ENCODE measurements at regions not wholly inside any gene's neighbourhood (a gene's known extent, or its start where the extent isn't known, plus 50 kb on each side); places are given as distances from the start of the nearest gene placed in this dataset.

DNA sequence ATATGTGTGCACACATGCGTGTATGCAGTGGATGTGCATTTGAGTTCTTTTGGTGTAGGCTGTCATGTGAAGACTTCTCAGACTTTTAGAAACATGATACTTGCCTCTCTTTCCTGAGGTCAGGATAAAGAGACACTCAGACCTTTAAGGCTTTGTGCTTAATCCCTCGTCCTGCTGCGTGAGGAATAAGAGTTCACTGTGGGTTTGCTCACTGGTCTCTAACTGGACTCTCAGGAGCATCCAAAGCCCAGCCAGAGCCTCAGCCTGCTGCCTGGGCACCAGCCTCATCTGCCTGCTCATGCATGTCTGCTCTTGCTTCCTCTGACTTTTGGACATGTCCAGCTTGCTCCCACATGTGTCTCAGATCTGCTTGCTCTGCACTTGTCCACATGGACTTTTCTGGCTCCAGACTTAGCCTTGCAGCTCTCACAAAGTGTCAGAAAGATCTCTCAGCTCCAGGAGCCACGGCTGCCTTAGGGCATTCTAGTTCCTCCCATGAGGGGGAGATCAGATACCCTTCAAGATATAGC is 65.1 kb upstream of the ZNF366 start:
- TF ChIP-seq CTCF (IDR thresholded peaks at IDR 0.05; ENCODE audit: unreplicated experiment) = no peak
- Mint-ChIP-seq H3K9me3 (ENCODE audit: unreplicated experiment) (peaks cover 11% of the 10 kb centered on the region), H3K27me3 (ENCODE audit: unreplicated experiment) (no peaks in the 10 kb centered on the region), H3K4me1 (ENCODE audit: unreplicated experiment) (peaks cover 12% of the 10 kb centered on the region), H3K4me3 (ENCODE audit: unreplicated experiment) (no peak overlapping the region), H3K36me3 (ENCODE audit: low read depth, unreplicated experiment) (peaks cover 12% of the 10 kb centered on the region), H3K27ac (ENCODE audit: unreplicated experiment) (no peak overlapping the region)
- no peak for DNase-seq (ENCODE audit: low spot score)

DNA sequence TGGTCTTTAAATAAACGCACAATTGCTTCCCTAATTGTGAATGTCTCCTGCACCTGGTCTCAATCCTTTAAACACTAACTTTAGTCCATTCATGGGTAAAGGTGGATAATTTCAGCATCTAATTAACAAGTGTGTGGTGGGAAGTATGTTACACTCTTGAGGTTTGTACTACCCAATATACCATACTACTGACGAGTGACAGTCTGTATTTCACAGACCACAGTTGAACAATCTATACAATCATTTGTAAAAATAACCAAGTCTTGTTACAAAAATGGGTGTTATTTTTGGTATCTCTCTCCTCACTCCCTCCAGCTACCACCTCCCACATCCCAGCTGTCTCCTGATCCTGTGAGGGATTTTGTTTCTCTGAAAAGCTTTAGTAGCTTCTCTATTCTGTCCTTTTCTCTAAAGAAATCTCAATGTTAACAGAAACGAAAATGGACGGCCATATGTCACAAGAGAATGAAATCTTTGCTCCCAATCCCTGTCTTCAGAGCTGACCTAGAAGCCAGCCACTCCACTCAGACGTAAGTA is 62.3 kb upstream of the ZNF366 start:
- no peaks in the 10 kb centered on the region for H3K9me3 Mint-ChIP-seq (ENCODE audit: unreplicated experiment)
- no peak overlapping the region for H3K4me3 Mint-ChIP-seq (ENCODE audit: unreplicated experiment)
- no peak for TF ChIP-seq CTCF (IDR thresholded peaks at IDR 0.05; ENCODE audit: unreplicated experiment)
- H3K27ac Mint-ChIP-seq (ENCODE audit: unreplicated experiment) = no peak overlapping the region
- H3K27me3 Mint-ChIP-seq (ENCODE audit: unreplicated experiment) = no peaks in the 10 kb centered on the region
- DNase-seq (ENCODE audit: low spot score) = no peak
- H3K4me1 Mint-ChIP-seq (ENCODE audit: unreplicated experiment) = no peaks in the 10 kb centered on the region
- no peaks in the 10 kb centered on the region for H3K36me3 Mint-ChIP-seq (ENCODE audit: low read depth, unreplicated experiment)

GRCh38 chr5:72566746-72567145 is 59.5 kb upstream of the ZNF366 start:
- Mint-ChIP-seq H3K4me3 (ENCODE audit: unreplicated experiment) (no peak overlapping the region), H3K36me3 (ENCODE audit: low read depth, unreplicated experiment) (peaks cover 5% of the 10 kb centered on the region), H3K9me3 (ENCODE audit: unreplicated experiment) (no peaks in the 10 kb centered on the region), H3K27ac (ENCODE audit: unreplicated experiment) (no peak overlapping the region), H3K4me1 (ENCODE audit: unreplicated experiment) (peaks cover 8% of the 10 kb centered on the region), H3K27me3 (ENCODE audit: unreplicated experiment) (no peaks in the 10 kb centered on the region)
- DNase-seq (ENCODE audit: low spot score) = no peak
- no peak for TF ChIP-seq CTCF (IDR thresholded peaks at IDR 0.05; ENCODE audit: unreplicated experiment)

GRCh38 chr5:72565513-72566289 is 58.5 kb upstream of the ZNF366 start:
- peaks cover 14% of the 10 kb centered on the region for H3K4me1 Mint-ChIP-seq (ENCODE audit: unreplicated experiment)
- peaks cover 5% of the 10 kb centered on the region for H3K36me3 Mint-ChIP-seq (ENCODE audit: low read depth, unreplicated experiment)
- H3K27ac Mint-ChIP-seq (ENCODE audit: unreplicated experiment) = no peak overlapping the region
- no peak for TF ChIP-seq CTCF (IDR thresholded peaks at IDR 0.05; ENCODE audit: unreplicated experiment)
- no peak for DNase-seq (ENCODE audit: low spot score)
- H3K4me3 Mint-ChIP-seq (ENCODE audit: unreplicated experiment) = no peak overlapping the region
- H3K9me3 Mint-ChIP-seq (ENCODE audit: unreplicated experiment) = no peaks in the 10 kb centered on the region
- H3K27me3 Mint-ChIP-seq (ENCODE audit: unreplicated experiment) = no peaks in the 10 kb centered on the region

GRCh38 chr5:72562717-72563116 is 55.5 kb upstream of the ZNF366 start:
- H3K9me3 Mint-ChIP-seq (ENCODE audit: unreplicated experiment) = no peaks in the 10 kb centered on the region
- peaks cover 5% of the 10 kb centered on the region for H3K36me3 Mint-ChIP-seq (ENCODE audit: low read depth, unreplicated experiment)
- no peak overlapping the region for H3K27ac Mint-ChIP-seq (ENCODE audit: unreplicated experiment)
- H3K4me3 Mint-ChIP-seq (ENCODE audit: unreplicated experiment) = no peak overlapping the region
- no peak for DNase-seq (ENCODE audit: low spot score)
- H3K27me3 Mint-ChIP-seq (ENCODE audit: unreplicated experiment) = peaks cover 1% of the 10 kb centered on the region
- H3K4me1 Mint-ChIP-seq (ENCODE audit: unreplicated experiment) = peaks cover 21% of the 10 kb centered on the region
- no peak for TF ChIP-seq CTCF (IDR thresholded peaks at IDR 0.05; ENCODE audit: unreplicated experiment)
